ENCODE measurements at regions not wholly inside any gene's neighbourhood (a gene's known extent, or its start where the extent isn't known, plus 50 kb on each side); places are given as distances from the start of the nearest gene placed in this dataset.

DNA sequence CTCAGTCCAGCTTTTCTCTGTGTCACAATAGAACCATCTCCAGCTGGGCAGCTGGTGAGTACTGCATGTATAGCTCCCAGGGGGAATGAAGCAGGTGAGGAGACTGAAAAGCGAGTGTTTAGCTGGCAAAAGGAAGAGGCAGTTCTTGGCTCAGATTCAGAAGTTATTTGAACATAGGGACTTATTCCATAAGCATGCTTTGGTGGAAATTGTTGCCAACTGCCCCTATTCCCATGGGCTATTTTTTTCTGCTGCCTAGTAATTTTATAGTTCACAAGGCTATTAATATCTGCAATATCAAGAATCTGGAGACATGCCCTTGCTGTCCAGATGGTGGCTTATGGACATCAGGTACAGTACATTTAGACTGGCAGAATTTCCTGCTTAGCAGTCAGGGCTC lies 1112.7 kb downstream of the LRFN5 start:
- TF ChIP-seq POLR2A (IDR thresholded peaks at IDR 0.05), result no peak
- TF ChIP-seq, protein P1, sequence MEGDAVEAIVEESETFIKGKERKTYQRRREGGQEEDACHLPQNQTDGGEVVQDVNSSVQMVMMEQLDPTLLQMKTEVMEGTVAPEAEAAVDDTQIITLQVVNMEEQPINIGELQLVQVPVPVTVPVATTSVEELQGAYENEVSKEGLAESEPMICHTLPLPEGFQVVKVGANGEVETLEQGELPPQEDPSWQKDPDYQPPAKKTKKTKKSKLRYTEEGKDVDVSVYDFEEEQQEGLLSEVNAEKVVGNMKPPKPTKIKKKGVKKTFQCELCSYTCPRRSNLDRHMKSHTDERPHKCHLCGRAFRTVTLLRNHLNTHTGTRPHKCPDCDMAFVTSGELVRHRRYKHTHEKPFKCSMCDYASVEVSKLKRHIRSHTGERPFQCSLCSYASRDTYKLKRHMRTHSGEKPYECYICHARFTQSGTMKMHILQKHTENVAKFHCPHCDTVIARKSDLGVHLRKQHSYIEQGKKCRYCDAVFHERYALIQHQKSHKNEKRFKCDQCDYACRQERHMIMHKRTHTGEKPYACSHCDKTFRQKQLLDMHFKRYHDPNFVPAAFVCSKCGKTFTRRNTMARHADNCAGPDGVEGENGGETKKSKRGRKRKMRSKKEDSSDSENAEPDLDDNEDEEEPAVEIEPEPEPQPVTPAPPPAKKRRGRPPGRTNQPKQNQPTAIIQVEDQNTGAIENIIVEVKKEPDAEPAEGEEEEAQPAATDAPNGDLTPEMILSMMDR (IDR thresholded peaks at IDR 0.05), result no peak

All from thyroid gland (tissue), 4 donors.